ENCODE measurements at regions not wholly inside any gene's neighbourhood (a gene's known extent, or its start where the extent isn't known, plus 50 kb on each side); places are given as distances from the start of the nearest gene placed in this dataset.

- Histone ChIP-seq H3K9ac (replicated peaks; ENCODE audit: extremely low read depth, insufficient read depth, low read length) (no peak overlapping the region), H3K27ac (ENCODE audit: insufficient read depth, low read depth, low read length) (no peak overlapping the region), H3K9me3 (replicated peaks; ENCODE audit: control insufficient read depth, insufficient read depth, low read length) (no peaks in the 10 kb centered on the region), H3K4me3 (replicated peaks in 1 of 3; ENCODE audit: insufficient read depth in 1 of 3, low read depth in 1 of 3, low read length in 3 of 3) (no peak overlapping the region), H3K9me1 (replicated peaks; ENCODE audit: control insufficient read depth, extremely low read depth, insufficient read depth, low read length) (no peaks in the 10 kb centered on the region), H3K36me3 (ENCODE audit: control insufficient read depth in 2 of 2, extremely low read depth in 1 of 2, insufficient read depth in 2 of 2, low read length in 2 of 2) (no peaks in the 10 kb centered on the region), H3K79me2 (ENCODE audit: control insufficient read depth, insufficient read depth, low read length) (no peaks in the 10 kb centered on the region), H3K27me3 (ENCODE audit: control insufficient read depth in 2 of 2, insufficient read depth in 2 of 2, low read length in 2 of 2) (no peaks in the 10 kb centered on the region), H4K20me1 (replicated peaks; ENCODE audit: control insufficient read depth, extremely low read depth, insufficient read depth, low read length) (no peaks in the 10 kb centered on the region), H2AFZ (ENCODE audit: low read depth, low read length) (no peak overlapping the region), H3K4me1 (ENCODE audit: control insufficient read depth, extremely low read depth, insufficient read depth, low read length) (no peaks in the 10 kb centered on the region), H3K4me2 (ENCODE audit: insufficient read depth, low read length) (no peak overlapping the region)
- ChIA-PET CTCF (interaction anchor here (0.8 to 1.6 kb wide), 2 partner anchors 134 to 206 kb away, joined by 3 to 4 read pairs; no protein-coding TSS in a partner anchor), POLR2A (no interaction called here)
- BruUV-seq (replicated peaks): no TSS peak
- dilution Hi-C loops (cut with MboI; ENCODE audit: extremely low pct_ligation_motif_present, low sequenced_read_pairs) (no loop called here), intact Hi-C loops (cut with micrococcal nuclease) (no loop called here)
- TF ChIP-seq, protein P1, sequence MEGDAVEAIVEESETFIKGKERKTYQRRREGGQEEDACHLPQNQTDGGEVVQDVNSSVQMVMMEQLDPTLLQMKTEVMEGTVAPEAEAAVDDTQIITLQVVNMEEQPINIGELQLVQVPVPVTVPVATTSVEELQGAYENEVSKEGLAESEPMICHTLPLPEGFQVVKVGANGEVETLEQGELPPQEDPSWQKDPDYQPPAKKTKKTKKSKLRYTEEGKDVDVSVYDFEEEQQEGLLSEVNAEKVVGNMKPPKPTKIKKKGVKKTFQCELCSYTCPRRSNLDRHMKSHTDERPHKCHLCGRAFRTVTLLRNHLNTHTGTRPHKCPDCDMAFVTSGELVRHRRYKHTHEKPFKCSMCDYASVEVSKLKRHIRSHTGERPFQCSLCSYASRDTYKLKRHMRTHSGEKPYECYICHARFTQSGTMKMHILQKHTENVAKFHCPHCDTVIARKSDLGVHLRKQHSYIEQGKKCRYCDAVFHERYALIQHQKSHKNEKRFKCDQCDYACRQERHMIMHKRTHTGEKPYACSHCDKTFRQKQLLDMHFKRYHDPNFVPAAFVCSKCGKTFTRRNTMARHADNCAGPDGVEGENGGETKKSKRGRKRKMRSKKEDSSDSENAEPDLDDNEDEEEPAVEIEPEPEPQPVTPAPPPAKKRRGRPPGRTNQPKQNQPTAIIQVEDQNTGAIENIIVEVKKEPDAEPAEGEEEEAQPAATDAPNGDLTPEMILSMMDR (IDR thresholded peaks at IDR 0.05; ENCODE audit: extremely low read depth in 1 of 2, insufficient read depth in 1 of 2, low read depth in 1 of 2, low read length in 2 of 2): no peak
- FAIRE-seq (no peak), DNase-seq (ENCODE audit: low read depth, low spot score) (no peak)
These were observed 127.2 kb upstream of the UBL3 start for GRCh38 chr13:29977476-29978120.

- FAIRE-seq (no peak), DNase-seq (ENCODE audit: low read depth, low spot score) (no peak)
- Histone ChIP-seq H3K79me2 (ENCODE audit: control insufficient read depth, insufficient read depth, low read length) (no peaks in the 10 kb centered on the region), H3K36me3 (ENCODE audit: control insufficient read depth in 2 of 2, extremely low read depth in 1 of 2, insufficient read depth in 2 of 2, low read length in 2 of 2) (no peaks in the 10 kb centered on the region), H4K20me1 (replicated peaks; ENCODE audit: control insufficient read depth, extremely low read depth, insufficient read depth, low read length) (no peaks in the 10 kb centered on the region), H3K9me1 (replicated peaks; ENCODE audit: control insufficient read depth, extremely low read depth, insufficient read depth, low read length) (no peaks in the 10 kb centered on the region), H2AFZ (ENCODE audit: low read depth, low read length) (no peak overlapping the region), H3K4me1 (ENCODE audit: control insufficient read depth, extremely low read depth, insufficient read depth, low read length) (no peaks in the 10 kb centered on the region), H3K9me3 (replicated peaks; ENCODE audit: control insufficient read depth, insufficient read depth, low read length) (no peaks in the 10 kb centered on the region), H3K4me3 (replicated peaks in 1 of 3; ENCODE audit: insufficient read depth in 1 of 3, low read depth in 1 of 3, low read length in 3 of 3) (no peak overlapping the region), H3K27me3 (ENCODE audit: control insufficient read depth in 2 of 2, insufficient read depth in 2 of 2, low read length in 2 of 2) (no peaks in the 10 kb centered on the region), H3K27ac (ENCODE audit: insufficient read depth, low read depth, low read length) (no peak overlapping the region), H3K4me2 (ENCODE audit: insufficient read depth, low read length) (no peak overlapping the region), H3K9ac (replicated peaks; ENCODE audit: extremely low read depth, insufficient read depth, low read length) (no peak overlapping the region)
- POLR2A ChIA-PET: no interaction called here
- dilution Hi-C loops (cut with MboI; ENCODE audit: extremely low pct_ligation_motif_present, low sequenced_read_pairs) (no loop called here), intact Hi-C loops (cut with micrococcal nuclease) (no loop called here)
- no peak for TF ChIP-seq JUN (IDR thresholded peaks at IDR 0.05; ENCODE audit: borderline replicate concordance, insufficient read depth, insufficient read length, low read depth)
- TF ChIP-seq EZH2 (IDR thresholded peaks at IDR 0.05; ENCODE audit: borderline replicate concordance, low read depth, low read length, severe bottlenecking): no peak
- TF ChIP-seq, protein P1 (IDR thresholded peaks at IDR 0.05; ENCODE audit: extremely low read depth in 1 of 2, insufficient read depth in 1 of 2, low read depth in 1 of 2, low read length in 2 of 2): no peak
- no peak for TF ChIP-seq GATA2 (IDR thresholded peaks at IDR 0.05; ENCODE audit: insufficient read depth, insufficient read length, low read depth, low read length)
- TF ChIP-seq MYC (IDR thresholded peaks at IDR 0.05; ENCODE audit: low read depth, low read length): no peak
- TF ChIP-seq MAX (IDR thresholded peaks at IDR 0.05; ENCODE audit: insufficient read depth, insufficient read length): no peak
- no peak for TF ChIP-seq POLR2A (IDR thresholded peaks at IDR 0.05; ENCODE audit: low read depth, low read length)
- no peak for TF ChIP-seq POLR2AphosphoS5 (IDR thresholded peaks at IDR 0.05; ENCODE audit: insufficient read depth, low read depth, low read length)
- TF ChIP-seq FOS (IDR thresholded peaks at IDR 0.05; ENCODE audit: borderline replicate concordance, insufficient read depth, low read length): no peak
- no TSS peak for BruUV-seq (replicated peaks)
- CTCF ChIA-PET: interaction anchor here (1.6 kb wide), 1 partner anchor 205 kb away, joined by 4 read pairs; no protein-coding TSS in a partner anchor
These were observed 126.1 kb upstream of the UBL3 start for GRCh38 chr13:29976535-29976934.
